Esophagus squamous epithelium (tissue), 4 donors: ENCODE measurements at regions not wholly inside any gene's neighbourhood (a gene's known extent, or its start where the extent isn't known, plus 50 kb on each side); places are given as distances from the start of the nearest gene placed in this dataset.

Experiments
- POLR2A ChIP-seq, 4 donors: fragments of 450-650 bp; IDR thresholded peaks; one replicate each; pipeline ENCODE4 v1.6.1; 2017; ENCODE audit warnings: antibody characterized with exemption in 4 of 4, mild to moderate bottlenecking in 4 of 4, moderate library complexity in 3 of 4
- TF ChIP-seq, protein P1 (sequence below), 6 experiments: fragments of 450-650 bp in 4 of 6; fragments of 200-600 bp in 2 of 6; sonication (generic) in 2 of 6; IDR thresholded peaks; one replicate each; pipeline ENCODE4 v1.5.1; 2016 to 2019; ENCODE audit warnings: antibody characterized with exemption in 6 of 6, mild to moderate bottlenecking in 4 of 6, moderate library complexity in 4 of 6

GRCh38 chr6:163888030-163888819 lies 473.7 kb downstream of the QKI start:
- TF ChIP-seq POLR2A (IDR thresholded peaks at IDR 0.05), result no peak
- TF ChIP-seq, protein P1, sequence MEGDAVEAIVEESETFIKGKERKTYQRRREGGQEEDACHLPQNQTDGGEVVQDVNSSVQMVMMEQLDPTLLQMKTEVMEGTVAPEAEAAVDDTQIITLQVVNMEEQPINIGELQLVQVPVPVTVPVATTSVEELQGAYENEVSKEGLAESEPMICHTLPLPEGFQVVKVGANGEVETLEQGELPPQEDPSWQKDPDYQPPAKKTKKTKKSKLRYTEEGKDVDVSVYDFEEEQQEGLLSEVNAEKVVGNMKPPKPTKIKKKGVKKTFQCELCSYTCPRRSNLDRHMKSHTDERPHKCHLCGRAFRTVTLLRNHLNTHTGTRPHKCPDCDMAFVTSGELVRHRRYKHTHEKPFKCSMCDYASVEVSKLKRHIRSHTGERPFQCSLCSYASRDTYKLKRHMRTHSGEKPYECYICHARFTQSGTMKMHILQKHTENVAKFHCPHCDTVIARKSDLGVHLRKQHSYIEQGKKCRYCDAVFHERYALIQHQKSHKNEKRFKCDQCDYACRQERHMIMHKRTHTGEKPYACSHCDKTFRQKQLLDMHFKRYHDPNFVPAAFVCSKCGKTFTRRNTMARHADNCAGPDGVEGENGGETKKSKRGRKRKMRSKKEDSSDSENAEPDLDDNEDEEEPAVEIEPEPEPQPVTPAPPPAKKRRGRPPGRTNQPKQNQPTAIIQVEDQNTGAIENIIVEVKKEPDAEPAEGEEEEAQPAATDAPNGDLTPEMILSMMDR (IDR thresholded peaks at IDR 0.05), result no peak
